GM20000 (cell line): ENCODE measurements at regions not wholly inside any gene's neighbourhood (a gene's known extent, or its start where the extent isn't known, plus 50 kb on each side); places are given as distances from the start of the nearest gene placed in this dataset.

Source experiments
- DNase-seq: peaks from one replicate; pipeline ENCODE4 v3.0.0; 2012; ENCODE audit warnings: low spot score
- CTCF ChIP-seq: IDR thresholded peaks from 2 replicates; pipeline ENCODE4 v1.5.1; 2012; ENCODE audit warnings: mild to moderate bottlenecking, control low read depth; ENCODE audit errors: extremely low read depth, missing control alignments

GRCh38 chr12:124487066-124487833 lies 80.2 kb downstream of the NCOR2 start:
- no peak for TF ChIP-seq CTCF
- no peak for DNase-seq

GRCh38 chr12:124486346-124486963 lies 81.0 kb downstream of the NCOR2 start:
- DNase-seq, result no peak
- no peak for TF ChIP-seq CTCF

DNA sequence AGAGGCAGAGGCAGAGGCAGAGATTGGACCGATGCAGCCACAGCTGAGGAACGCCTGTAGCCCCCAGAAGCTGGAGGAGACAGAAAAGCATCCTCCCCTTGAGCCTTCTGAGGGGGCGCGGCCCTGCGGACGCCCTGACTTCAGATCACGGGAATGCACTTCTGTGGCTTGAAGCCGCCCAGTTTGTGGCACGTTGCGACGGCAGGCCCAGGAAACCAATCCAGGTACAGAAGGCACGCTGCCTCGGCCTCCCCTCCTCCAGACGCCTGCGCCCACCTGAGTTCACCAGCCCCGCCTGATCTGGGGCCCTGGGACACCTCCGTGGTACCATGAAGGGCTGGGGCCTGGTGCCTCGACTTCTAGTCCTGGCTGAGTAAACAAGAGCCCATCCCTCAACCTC lies 82.0 kb downstream of the NCOR2 start:
- TF ChIP-seq CTCF, result no peak
- no peak for DNase-seq

- no peak for TF ChIP-seq CTCF
- DNase-seq, result peak; percentile 68
These were observed 82.9 kb downstream of the NCOR2 start for GRCh38 chr12:124484526-124484953.

- no peak for TF ChIP-seq CTCF
- DNase-seq, result no peak
These were observed 83.3 kb downstream of the NCOR2 start for GRCh38 chr12:124484067-124484466.

GRCh38 chr12:124482901-124483799 lies 84.3 kb downstream of the NCOR2 start:
- TF ChIP-seq CTCF, result no peak
- DNase-seq, result no peak

- TF ChIP-seq CTCF, result no peak
- DNase-seq, result no peak
These were observed 84.9 kb downstream of the NCOR2 start for GRCh38 chr12:124482567-124482893.
